ENCODE measurements at regions not wholly inside any gene's neighbourhood (a gene's known extent, or its start where the extent isn't known, plus 50 kb on each side); places are given as distances from the start of the nearest gene placed in this dataset.

DNA sequence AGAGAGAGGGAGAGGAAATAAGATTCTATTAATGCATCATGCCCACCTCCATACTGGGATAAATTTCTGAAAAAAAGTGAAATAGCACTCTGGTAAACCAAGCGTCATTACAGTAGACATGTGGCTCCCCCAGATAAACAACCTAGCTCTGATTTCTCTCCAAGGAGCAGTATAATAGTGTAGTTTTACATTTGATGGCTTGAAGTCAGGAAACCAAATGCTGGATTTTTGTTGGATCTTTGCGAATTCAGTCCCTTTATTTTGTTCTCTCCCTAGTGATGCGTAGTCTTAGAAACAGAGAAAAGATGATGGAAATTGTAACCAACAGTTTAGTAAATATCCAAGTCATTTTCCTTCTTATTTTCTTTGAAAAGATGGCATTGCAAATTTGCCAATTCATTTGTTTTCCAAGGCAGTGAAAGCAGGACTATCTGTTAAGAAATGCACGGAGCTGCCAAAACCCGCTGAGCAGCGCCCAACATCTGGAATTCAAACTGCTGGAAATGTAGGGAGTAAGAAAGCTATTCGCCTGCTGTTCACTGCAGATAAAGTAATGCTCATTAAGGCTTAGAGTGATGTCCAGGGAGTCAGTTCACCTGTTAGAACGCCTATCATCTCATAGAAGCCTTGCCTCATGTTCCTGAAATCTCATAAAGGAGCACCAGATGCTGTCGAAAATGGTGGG is 85.7 kb upstream of the DOK5 start:
- TF ChIP-seq EZH2 (IDR thresholded peaks at IDR 0.05; ENCODE audit: insufficient read depth, poor library complexity, severe bottlenecking) = no peak
- TF ChIP-seq EZH2phosphoT487 (IDR thresholded peaks at IDR 0.05; ENCODE audit: insufficient read depth, low read depth) = no peak

Measured in GM23248 (cell line).